HG02759 (cell line): ENCODE measurements at regions not wholly inside any gene's neighbourhood (a gene's known extent, or its start where the extent isn't known, plus 50 kb on each side); places are given as distances from the start of the nearest gene placed in this dataset.
"Not testable (repeated sequence)": the region's sequence is repeated elsewhere in the genome, so short reads cannot be mapped to it uniquely, and the experiment has no call there.

Source experiments
- ATAC-seq: cut with Tn5 transposase; IDR thresholded peaks from one replicate; pipeline ENCODE4 v1.9.1; 2021; ENCODE audit warnings: mild to moderate bottlenecking, moderate library complexity; ENCODE audit not compliant: unreplicated experiment

GRCh38 chr2:116318551-116318950, 1495.9 kb upstream of the DDX18 start:
- not testable (repeated sequence) for ATAC-seq

DNA sequence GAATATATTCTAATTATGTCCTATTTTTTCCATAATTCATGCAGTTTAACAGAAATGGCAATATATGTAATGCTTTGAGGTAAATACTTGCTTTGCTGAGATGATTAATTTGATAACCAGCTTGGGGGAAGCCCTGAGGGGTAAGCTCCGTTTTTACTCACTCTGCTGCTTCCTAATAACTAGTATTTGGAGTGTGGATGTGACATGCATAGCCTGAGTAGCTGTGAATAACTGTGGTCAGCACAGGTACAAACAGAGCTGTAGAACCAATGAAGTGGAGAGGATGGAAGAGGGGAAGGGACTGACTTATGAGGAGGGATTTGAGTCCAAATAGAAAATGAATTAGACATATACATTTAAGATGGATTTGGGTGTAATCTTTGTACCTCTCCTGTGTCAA, 1495.5 kb upstream of the DDX18 start:
- no peak for ATAC-seq

- ATAC-seq = no peak
These were observed 1494.6 kb upstream of the DDX18 start for GRCh38 chr2:116319935-116320334.

DNA sequence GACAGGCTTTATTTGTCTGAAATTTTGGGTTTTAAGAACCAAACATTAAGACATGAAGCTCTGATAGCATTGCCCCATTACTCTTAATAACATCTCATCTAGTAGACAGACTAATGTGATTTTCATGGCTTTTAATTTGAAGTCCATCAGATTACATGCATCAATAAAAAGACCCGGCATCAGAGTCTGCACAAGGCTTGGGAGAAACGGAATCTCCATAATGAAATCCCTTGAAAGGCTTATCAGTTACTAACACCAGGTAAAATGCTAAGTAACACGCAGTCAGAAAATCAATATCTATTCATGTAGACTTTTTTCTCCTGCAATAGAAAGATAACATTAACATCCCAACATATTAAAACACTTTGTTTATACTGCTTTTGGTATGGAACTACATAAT, 1485.2 kb upstream of the DDX18 start:
- no peak for ATAC-seq

DNA sequence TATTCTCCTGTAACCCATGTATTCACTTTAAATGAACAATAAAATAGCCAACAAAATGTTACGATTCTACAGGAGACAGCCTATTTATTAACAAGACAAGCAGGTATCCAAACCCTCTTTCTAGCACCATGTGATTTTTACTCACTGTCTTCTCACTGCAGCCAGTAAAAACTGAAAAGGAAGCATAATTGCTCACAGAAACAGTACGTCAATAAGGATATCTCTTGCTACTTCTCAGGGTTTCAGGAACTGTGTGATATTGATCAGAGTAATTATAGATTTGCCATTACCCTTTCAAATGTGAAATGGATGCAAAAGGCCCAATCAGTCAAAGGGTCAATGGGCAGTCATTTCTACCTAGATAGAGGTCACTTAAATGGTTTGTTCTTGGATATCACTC, 1473.8 kb upstream of the DDX18 start:
- no peak for ATAC-seq

DNA sequence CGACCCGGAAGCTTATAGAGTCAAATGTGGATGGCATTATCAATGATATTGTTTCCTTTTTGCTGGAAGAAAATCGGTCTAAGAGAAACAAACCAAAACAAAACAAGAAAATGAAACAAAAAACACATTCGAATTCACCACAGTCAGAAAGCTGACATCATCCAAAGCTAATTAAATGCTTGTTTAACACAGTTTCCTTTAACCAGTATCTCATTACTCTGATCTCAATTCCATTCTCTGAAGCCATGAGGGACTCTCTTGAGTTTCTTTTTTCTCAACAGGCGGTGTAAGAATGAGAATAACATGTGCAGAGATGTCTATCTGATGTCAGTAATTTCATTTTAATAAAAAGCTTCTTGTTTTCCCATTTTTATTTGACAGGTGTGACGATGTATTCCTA, 1448.3 kb upstream of the DDX18 start:
- no peak for ATAC-seq

- no peak for ATAC-seq
These were observed 1435.7 kb upstream of the DDX18 start for GRCh38 chr2:116378786-116379185.

- ATAC-seq = no peak
These were observed 1403.3 kb upstream of the DDX18 start for GRCh38 chr2:116411211-116411610.

DNA sequence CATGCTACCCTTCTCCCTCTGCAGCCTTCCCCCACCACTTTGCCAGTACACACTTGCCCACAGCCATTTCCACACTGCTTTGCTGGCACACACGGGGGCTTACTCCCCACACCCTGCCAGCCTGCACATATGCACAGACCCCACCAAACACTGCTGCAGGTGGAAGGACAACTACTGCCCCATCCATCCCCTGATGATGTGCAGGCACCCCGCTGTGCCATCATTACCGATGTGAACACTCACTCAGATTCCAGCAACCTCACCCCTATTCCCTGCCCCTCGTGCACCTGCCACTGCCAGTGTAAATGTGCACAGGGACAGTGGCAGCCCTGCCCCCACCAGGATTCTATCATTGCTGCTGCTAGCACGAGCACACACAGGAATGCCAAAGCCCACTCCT, 1400.8 kb upstream of the DDX18 start:
- no peak for ATAC-seq

DNA sequence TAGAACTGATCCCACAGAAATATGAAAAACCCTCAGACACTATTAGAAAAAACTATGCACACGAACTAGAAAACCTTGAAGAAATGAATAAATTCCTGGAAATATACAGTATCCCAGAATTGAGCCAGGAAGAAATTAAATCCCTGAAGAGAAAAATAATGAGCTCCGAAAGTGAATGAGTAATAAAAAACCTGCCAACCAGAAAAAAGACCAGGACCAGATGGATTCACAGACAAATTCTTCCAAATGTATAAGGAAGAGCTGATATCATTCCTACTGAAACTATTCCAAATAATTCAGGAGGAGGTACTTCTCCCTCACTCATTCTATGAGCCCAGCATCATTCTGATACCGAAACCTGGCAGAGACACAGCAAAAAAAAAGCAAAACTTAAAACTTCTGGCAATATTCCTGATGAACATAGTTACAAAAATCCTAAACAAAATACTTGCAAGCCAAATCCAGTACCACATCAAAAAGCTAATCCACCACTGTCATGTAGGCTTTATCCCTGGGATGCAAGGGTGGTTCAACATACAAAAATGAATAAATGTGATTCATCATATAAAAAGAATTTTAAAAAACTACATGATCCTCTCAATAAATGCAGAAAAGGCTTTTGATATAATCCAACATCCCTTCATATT, 1397.6 kb upstream of the DDX18 start:
- ATAC-seq = no peak

- ATAC-seq = no peak
These were observed 1378.8 kb upstream of the DDX18 start for GRCh38 chr2:116435648-116436047.

GRCh38 chr2:116440104-116440653, 1374.3 kb upstream of the DDX18 start:
- no peak for ATAC-seq

GRCh38 chr2:116442418-116442817, 1372.1 kb upstream of the DDX18 start:
- ATAC-seq = no peak

GRCh38 chr2:116444256-116444872, 1370.1 kb upstream of the DDX18 start:
- ATAC-seq = no peak

DNA sequence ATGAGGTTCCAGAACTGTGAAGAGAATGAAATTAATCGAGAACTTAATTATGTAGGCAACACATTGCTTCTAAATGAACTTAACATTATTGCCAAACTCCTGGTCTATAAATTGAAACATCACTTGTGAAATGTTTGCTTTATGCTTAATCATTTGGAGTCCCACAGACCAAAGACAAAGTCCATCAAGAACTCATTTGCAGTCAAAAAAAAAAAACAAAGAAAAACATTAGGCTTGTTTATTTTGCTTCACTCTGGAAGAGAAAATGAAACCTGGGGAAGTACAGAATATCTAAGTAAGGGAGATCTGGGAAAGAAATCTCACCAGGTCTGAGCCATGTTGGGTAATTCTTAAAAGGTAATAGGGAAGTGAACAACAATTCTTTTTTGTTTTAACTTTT, 1363.5 kb upstream of the DDX18 start:
- no peak for ATAC-seq

- ATAC-seq = no peak
These were observed 1361.8 kb upstream of the DDX18 start for GRCh38 chr2:116452651-116453050.

- ATAC-seq = no peak
These were observed 1358.1 kb upstream of the DDX18 start for GRCh38 chr2:116456429-116456828.

- ATAC-seq = no peak
These were observed 1347.2 kb upstream of the DDX18 start for GRCh38 chr2:116467243-116467642.

GRCh38 chr2:116477229-116477628, 1337.3 kb upstream of the DDX18 start:
- no peak for ATAC-seq

DNA sequence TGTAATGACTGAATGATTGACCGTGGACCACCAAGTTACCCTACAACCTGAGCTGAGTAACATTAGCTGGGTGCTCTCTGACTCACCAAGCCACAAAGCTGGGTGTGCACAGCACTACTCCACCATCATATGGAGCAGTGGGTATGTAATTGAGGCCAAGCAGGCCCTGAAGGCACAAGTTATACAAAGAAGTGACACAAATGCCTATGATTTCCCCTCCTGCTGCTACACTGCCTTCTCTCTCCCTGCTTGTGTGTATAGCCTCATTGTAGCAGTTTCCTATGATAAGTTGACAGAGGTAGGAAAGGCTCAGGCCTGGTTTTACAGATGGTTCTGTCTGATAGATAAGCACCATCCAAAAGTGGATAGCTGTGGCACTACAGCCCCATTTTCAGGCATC, 1327.2 kb upstream of the DDX18 start:
- ATAC-seq = no peak

DNA sequence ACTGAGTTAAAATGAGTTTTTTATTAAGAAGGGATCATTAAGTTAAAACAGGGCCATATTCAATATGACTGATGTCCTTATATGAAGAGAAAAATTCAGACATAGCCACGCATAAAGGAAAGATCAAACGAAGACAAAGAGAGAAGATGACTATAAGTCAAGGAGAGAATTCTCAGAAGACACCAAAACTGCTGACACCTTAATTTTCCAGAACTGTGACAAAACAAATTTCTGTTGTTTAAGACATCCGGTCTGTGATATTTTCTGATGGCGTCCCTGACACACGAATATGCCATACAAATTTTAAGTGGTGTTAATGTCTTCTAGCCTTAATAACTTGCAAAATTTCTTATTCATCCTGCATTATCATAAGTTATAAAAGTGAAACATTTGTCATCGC, 1325.2 kb upstream of the DDX18 start:
- no peak for ATAC-seq

- ATAC-seq = no peak
These were observed 1324.5 kb upstream of the DDX18 start for GRCh38 chr2:116489944-116490343.
